Upper lobe of left lung (tissue), 4 donors: ENCODE measurements at regions not wholly inside any gene's neighbourhood (a gene's known extent, or its start where the extent isn't known, plus 50 kb on each side); places are given as distances from the start of the nearest gene placed in this dataset.

Source experiments
- POLR2A ChIP-seq, 4 donors: fragments of 450-650 bp; IDR thresholded peaks; one replicate each; pipeline ENCODE4 v1.5.1; 2016 to 2017; ENCODE audit warnings: antibody characterized with exemption in 4 of 4, mild to moderate bottlenecking in 2 of 4
- POLR2AphosphoS5 ChIP-seq, 2 donors: sonication (generic); formaldehyde crosslinking; IDR thresholded peaks; one replicate each; pipeline ENCODE4 v1.5.1; 2017; ENCODE audit warnings: antibody characterized with exemption in 2 of 2
- TF ChIP-seq, protein P1 (sequence below), 6 experiments: fragments of 450-650 bp in 4 of 6; fragments of 200-600 bp in 2 of 6; sonication (generic) in 2 of 6; IDR thresholded peaks; one replicate each; pipeline ENCODE4 v1.5.1; 2016 to 2019; ENCODE audit warnings: antibody characterized with exemption in 6 of 6

DNA sequence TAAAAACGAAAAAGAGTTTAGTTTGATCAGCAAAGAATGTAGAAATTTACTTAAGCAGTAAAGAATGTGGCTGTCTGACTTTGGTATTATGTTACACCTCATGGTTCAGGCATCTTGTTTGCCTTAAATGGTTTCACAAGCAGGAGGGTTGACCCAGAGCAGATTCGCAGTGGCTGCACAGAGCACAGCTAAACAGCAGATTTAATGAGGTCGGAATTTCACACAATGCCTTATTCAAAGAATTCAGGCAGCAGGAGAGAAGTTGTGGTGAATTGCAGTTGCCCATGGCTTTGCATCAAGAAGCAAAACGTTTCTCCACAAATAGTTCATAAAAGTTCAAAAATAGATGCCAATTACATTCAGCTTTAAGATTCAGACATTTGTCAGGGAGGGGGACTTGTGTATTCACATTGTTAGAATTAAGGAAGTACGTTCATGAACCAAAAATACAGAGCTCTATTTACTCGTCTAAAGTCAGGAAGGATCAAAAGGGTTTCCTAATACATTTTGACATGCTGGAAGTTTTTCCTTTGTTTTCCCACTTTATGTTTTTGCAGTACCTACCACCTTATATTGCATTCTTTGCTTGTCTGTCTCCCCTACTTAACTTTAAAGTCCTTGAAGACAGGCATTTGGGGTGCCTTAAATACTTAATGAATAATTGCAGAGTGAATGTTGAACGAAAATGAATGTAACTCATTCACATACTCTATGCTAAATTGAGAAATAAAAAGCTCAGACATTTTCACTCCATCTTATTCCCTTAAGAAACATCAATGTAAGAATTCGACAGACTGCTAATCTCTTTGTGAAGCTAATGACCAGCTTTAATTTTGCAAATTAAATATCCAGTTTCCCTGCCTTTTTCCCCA, 1163.6 kb upstream of the CITED2 start:
- TF ChIP-seq, protein P1, sequence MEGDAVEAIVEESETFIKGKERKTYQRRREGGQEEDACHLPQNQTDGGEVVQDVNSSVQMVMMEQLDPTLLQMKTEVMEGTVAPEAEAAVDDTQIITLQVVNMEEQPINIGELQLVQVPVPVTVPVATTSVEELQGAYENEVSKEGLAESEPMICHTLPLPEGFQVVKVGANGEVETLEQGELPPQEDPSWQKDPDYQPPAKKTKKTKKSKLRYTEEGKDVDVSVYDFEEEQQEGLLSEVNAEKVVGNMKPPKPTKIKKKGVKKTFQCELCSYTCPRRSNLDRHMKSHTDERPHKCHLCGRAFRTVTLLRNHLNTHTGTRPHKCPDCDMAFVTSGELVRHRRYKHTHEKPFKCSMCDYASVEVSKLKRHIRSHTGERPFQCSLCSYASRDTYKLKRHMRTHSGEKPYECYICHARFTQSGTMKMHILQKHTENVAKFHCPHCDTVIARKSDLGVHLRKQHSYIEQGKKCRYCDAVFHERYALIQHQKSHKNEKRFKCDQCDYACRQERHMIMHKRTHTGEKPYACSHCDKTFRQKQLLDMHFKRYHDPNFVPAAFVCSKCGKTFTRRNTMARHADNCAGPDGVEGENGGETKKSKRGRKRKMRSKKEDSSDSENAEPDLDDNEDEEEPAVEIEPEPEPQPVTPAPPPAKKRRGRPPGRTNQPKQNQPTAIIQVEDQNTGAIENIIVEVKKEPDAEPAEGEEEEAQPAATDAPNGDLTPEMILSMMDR (IDR thresholded peaks at IDR 0.05), result no peak
- no peak for TF ChIP-seq POLR2A (IDR thresholded peaks at IDR 0.05)
- no peak for TF ChIP-seq POLR2AphosphoS5 (IDR thresholded peaks at IDR 0.05)
